G401 (cell line): ENCODE measurements at regions not wholly inside any gene's neighbourhood (a gene's known extent, or its start where the extent isn't known, plus 50 kb on each side); places are given as distances from the start of the nearest gene placed in this dataset.

Source experiments
- DNase-seq: peaks from one replicate; pipeline ENCODE4 v3.0.0-alpha.2; 2015; ENCODE audit warnings: low spot score
- in situ Hi-C: cut with HindIII; loops from 2 replicates; pipeline ENCODE4 v1.10.0; 2016; ENCODE audit warnings: low sequenced_read_pairs, mixed read lengths

DNA sequence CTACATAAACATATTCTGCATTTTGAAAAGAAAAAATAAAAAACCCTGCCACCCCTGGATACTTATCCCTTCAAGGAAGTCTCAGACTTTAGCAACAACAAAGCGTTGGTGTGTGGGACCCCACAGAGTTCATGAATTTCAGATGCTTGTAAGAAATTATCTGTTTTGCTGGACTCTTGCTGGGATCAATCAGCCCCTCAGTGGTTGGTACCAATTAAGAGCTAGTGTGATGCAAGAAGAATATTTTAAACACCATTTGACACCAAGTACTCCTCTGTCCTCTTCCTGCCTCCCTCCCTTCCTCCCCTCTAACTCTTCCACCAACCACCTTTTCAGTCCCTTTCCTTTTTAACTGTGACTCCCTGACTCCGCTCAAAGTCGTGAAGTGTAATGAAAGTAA, 51.5 kb downstream of the SST start:
- DNase-seq, result no peak
- in situ Hi-C loops, result no loop called here

DNA sequence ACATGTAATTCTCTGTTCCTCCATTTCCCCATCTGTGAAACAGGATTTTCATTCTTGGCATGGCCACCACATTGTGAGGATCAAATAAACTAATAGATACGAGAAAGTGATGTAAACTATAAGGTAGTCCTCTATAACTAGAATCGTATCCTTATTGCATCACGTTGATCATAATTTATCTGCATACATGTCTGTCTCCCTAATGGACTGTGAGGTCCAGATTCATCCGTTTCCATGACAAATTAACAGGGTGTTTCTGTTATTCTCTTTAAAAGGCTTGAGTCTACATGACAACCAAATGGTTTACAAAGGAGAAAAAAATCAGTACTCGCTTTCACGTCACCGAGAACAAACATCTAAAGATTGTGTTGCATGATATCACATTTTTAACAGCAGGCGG, 53.0 kb downstream of the SST start:
- no peak for DNase-seq
- in situ Hi-C loops, result no loop called here

DNA sequence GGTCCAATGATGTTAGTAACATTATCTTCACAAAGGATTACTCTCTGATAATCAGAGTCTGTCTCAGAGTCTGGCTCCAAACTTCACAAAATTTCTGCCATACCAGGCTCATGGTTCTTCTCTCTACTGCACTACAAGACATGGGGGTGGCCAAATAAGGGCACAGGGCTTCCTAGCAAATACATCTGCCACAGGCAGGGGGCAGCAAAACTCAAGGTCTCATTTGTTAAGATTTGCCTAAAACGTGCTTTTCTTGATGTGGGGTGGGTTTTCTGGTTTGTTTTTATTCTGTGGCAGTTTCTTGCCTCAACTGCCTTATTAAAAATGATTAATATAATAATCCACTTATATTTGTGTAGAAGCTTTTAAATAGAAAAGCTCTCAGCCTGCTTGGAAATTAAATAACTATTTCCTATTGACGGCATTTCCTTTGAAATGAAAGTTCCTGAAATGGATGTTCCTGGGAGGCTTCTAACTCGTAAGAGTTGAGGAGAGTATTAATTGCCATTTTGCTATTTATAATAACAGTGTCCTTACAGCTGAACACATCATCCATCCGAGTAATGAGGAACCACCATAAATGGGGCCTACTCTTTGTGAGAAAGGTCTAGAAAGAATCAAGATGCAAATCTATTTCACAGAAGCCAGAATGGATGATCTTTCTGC, 53.8 kb downstream of the SST start:
- peak; percentile 57 for DNase-seq
- in situ Hi-C loops, result no loop called here

DNA sequence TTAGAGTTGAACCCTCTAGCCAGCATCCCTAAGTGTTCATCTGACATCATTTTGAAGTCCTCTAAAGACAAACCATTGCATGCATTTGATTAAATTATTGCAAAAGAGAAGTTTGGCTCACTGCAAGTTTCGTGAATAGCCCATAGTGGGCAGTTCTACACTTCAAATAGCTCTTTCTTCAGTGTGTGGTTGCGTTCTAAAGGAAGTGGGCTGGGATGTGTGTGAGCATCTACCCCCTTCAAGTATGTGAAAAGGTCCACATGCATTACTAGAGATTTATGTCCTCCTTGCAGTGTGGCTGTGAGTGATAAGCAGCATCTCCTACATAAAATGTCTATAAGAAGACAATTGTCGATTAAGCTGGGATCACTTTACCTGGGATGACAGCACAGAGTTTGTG, 54.6 kb downstream of the SST start:
- DNase-seq, result no peak
- in situ Hi-C loops, result no loop called here

DNA sequence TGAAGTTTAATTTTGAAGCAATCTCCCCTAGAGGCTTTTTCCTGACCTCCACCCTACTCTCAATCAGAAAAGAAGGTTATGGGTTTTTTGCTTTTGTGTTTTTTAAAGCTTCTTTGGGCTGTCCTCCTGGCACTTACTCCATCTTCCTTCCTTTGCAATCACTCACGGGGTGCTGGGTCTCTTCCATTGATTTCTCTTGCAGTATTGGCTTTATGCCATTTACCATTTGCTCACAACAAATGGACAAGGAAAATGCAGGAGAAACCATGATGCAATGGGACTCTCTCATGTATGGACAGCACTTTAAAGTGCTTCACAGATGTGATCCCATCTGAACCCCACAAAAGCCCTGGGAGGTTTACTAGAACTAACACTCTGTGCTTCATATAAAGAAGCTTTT, 57.5 kb downstream of the SST start:
- in situ Hi-C loops, result no loop called here

DNA sequence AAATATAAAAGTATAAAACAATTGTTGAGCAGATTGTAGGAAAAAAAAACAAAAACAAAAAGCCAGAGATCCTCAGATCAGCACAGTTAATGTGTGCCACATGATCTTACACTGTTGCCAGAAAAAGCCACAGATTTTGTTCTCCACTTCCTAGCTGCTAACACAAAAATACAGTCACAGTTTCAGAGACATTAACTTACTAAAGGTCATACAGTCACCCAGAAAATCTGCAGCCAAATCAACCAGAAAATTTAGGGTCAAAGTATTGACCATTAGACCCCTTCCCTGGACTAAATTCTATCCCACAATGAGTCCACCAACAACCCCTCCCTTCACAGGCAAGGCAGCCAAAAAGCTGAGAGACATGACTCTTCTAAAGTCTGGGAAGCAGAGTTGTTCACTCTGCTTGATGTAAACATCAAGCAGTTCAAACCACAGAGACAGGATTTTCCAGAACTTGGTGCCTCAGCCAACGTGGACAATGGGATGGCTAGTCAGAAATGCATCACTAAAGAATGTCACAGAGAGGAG, 59.1 kb downstream of the SST start:
- in situ Hi-C loops, result no loop called here
- no peak for DNase-seq

More for the DNA sequence above, 57.5 kb downstream of the SST start:
- DNase-seq, result no peak

DNA sequence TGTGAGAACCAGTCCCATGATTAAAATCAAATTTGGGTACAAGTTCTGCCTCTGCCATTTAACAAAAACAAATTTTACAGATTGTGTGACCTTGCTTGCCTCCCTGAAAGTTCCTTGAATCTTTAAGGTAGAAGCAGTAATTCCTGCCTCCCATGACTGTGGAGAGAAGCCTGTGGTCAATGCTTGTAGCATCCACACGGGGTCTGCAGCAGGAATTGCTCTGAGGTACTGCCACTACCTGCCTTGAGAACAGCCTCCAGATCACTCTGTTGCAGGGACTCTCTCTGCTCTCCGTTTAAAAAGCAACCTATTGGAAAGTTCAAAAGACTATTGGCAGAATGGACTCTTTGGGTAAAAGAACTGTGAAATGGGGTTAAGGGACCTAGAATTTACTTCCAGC, 75.9 kb downstream of the SST start:
- in situ Hi-C loops, result no loop called here
- DNase-seq, result no peak

DNA sequence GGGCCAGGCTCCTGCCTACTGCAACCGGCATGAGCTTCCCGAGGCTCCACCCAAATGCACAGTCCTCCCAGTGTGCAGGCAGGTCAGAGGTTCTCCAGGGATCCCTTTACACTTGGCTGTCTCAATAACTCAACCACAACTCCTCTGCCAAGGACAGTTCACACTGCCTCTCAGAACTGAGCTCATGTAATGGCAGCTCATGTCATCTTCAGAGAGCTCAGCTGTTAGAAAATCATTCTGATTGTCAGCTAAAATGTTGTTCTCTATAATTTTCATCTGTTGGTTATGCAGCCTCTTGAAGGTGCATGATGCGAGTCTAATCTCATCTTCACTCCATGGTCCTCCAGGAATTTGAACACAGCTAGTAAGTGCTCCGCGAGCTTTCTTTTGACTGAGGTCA, 76.7 kb downstream of the SST start:
- DNase-seq, result no peak

DNA sequence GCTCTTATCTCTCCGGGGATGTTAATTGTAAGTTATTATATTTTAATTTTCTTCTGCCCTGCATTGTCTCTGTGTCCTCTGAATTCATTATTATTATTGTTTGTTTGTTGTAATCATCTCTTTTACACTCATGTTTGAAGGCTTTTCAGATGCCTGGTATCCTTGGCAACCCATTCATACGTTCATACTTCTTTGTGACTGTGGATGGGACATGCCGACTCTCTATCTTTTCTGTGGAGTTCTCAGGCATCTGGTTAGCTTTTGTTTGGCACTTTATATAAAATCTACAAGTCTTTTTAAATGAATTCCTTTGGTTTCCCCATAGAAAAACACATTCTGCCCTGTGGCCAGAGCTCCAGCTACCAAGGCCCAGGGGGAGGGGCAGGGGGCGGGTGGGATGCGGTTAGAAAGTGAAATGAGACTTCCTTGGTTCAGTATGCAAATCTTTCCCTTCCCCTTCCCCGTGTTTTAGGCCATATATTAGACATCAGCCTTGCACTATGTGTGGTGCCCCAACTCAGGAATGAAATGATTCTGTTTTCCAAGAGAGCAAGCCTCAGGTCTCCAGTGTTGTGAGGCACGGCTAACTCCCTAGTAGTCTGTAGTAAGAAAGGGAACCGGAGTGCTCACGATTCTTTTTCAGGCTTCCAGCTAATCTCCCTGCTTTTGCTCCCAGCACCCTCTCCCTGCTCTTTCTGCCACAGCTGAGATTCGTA, 79.2 kb downstream of the SST start:
- DNase-seq, result no peak
- in situ Hi-C loops, result no loop called here

More for the DNA sequence above, 76.7 kb downstream of the SST start:
- in situ Hi-C loops, result no loop called here

DNA sequence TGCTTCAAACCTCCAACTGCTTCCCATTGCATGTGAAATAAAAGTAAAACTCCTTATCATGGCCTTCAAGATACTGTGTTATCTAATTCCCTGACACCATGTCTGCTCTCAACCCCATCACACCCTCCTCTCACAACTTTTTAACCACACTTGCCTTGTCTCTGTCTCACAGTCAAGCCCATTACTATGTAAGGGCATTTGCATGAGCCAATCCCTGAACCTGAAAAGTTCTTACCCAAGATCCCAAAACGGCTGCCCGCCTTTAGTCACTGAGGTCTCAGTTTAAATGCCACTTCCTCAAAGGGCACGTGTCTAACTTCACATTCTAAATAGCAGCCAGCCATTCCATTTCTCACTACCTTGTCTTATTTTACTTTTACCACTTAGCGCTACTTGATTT, 83.1 kb downstream of the SST start:
- no peak for DNase-seq
- in situ Hi-C loops, result no loop called here

DNA sequence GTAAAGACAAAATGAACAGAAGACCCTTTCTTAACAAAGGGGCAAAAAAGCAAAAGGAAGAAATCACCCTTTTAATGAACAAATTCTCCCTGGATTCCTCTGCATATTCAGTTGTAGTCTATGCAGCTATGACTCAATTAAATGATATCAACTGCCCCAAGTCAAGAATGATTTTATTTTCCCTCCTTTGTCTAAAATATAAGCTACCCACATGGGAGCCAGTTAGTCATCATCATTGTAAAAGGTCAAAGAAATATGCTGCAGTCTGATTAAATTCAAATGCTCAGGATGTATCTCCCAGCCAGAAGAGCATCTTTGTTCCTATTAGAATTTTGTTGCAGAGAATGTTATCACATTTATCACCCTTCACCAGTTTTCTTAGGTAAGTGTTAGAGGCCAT, 84.0 kb downstream of the SST start:
- in situ Hi-C loops, result no loop called here

DNA sequence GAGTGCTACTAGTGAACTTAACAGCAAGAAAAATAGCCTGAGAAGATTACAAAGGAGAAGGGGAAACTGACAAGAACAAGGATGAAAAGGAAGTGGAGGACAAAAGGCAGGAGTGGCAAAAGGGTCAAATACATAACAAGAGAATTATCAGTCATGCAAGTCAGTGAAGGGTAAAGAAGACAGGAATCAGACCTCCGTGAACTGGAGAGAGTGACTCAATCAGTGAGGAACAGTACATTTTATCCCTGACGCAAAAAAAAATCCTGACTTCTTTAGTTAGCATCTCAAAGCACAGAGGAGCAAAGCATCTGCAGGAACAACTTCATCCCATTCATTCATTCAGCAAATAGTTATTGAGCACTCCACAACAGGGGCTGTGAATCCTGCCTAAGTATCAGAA, 97.8 kb downstream of the SST start:
- no peak for DNase-seq
- in situ Hi-C loops, result no loop called here

More for the DNA sequence above, 84.0 kb downstream of the SST start:
- DNase-seq, result no peak

DNA sequence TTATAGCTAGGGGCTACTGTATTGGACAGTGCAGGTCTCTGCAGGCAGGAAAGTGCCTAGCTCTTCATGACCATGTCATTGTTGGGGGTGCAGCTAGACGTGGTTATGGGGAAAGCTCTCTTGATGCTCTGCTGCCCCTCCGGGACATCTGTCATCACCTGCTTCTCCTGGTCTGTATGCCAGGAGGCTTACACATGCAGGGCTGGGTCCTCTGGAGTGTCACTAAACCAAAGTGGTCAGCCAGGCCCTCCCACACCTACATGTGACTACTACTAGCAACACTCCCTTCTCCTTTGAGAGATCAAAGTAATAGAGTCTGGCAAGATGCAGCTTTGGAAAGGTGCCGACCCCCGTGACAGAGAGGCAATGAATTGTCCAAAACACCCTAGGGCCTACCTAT, 98.5 kb downstream of the SST start:
- in situ Hi-C loops, result no loop called here
- DNase-seq, result no peak

DNA sequence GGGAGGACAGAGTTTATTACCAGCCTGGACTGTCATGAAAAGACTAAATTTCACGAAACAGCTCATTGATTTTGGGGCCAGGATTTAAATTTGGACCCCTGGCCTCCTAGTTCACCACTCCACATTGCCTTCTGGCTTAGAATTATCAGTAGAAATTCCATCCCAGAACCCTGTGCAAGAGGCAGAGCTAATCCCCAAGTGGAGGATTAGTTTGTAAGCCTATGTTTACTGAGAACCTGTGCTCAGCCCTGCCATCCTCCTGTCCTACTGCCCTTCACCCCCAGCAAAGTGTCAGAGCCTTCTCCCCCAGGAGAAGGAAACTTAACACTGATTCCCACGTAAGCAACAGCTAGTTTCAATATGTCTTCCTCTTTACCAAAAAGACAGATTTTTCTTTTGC, 99.4 kb downstream of the SST start:
- DNase-seq, result no peak
- in situ Hi-C loops, result no loop called here

DNA sequence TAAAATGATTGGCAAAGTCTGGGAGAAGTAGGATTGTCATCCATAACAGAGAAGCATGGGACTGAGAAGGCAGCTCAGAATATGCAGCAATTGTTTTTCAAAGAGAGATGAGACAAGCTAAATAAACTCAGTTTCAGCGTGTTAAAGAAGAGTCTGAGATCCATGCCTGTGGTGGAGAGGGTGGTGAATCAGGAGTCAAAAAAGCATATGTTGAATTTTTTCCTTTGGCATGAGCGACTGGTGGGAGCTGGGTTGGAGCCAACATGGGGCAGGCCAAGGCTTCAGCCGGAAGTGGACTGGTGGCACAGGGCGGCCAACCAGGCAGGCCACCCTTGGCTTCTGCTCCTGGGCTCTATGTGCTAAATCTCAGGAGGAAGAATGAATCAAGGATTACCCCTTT, 102.0 kb downstream of the SST start:
- no peak for DNase-seq
- in situ Hi-C loops, result no loop called here

DNA sequence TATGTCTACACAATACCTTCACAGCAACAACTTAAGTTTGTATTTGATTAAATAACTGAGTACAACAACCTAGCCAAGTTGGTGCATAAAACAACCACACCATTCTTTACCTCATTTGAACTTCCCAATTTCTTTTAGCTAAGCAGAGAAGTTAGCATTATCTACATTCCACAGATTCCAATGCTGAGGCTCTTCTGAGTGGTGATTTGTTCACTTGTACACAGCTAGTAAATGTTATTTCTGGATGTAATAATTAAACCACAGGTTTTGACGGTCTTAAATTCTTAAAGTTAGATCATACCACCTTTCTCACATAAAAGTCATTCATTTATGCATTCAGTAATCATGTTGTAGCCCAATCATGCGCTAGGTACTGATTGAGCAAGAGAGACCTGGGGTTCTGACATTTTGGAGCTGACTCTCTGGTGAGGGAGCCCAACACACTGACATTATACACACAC, 102.5 kb downstream of the SST start:
- in situ Hi-C loops, result no loop called here
- no peak for DNase-seq

DNA sequence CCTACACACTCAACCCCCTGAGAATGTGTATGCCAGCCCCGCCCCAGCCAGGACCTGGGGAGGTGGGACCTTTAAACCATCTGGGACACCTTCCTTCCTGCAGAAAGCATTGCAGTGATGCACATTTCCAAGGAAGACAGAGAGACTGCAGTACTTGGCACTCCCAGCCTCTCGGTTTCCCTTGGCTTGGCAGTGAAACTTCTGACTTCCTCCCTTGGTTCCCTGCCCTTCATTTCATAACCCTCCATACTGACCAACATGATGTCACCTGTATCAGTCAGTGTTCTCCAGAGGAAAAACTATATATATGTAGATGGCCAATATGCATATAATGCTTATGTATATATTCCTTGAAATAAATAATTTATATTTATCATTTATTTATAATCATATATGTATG, 103.2 kb downstream of the SST start:
- in situ Hi-C loops, result no loop called here
- DNase-seq, result no peak

DNA sequence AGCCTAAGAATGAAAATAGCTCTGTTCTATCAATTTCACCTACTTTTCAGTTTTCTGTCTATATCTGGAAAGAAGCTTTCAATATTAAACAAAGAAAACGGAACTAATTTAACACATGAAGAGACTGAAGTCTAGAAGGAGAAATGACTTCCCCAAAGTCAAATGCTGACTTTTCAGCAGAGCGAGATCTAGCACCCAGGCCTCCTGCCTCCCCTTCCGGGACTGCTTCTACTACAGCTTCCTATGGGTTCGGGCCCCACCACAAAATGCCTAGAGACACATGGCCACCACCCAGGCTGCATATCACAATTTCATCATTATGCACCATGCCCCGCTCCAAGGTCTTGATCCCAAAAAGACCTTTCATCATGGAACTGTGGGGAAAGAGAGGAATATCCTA, 104.5 kb downstream of the SST start:
- DNase-seq, result no peak
- in situ Hi-C loops, result no loop called here

DNA sequence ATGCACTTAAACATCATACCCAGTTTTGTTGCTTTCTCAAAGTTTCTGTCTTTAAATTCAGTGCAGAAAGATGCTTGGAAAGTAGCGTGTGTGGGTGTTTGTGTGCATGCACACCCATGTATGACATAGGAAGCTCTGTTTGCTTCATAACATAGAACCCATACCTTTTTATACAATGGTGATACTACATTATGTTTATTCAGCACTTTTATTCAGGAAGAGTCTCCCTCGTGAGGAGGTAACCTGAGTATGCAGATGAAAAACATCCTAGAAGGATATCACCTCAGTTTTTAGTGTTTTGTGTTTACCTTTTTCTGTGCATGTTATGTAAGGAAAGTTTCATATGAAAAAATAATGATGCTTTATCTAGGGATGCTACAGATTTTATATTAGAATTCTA, 111.2 kb downstream of the SST start:
- DNase-seq, result no peak
- in situ Hi-C loops, result no loop called here

DNA sequence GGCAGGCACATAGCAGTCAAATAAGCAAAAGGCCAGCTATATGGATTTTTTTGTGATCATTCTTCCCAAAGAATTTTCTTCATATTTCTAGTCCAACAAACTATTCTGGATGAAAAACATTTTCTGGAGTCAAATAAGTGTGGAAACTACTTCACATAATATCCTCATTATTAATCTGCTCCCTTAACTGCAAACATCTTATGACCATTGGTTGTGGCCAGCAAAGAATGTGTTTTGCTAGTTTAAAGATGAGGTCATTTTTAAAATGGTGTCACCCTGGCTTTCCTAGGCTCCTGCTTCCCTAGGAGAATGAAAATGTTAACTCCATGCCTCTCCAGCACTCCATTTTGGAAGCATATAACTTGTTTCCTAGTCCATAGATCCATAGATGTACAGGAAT, 118.8 kb downstream of the SST start:
- DNase-seq, result no peak
- in situ Hi-C loops, result no loop called here

DNA sequence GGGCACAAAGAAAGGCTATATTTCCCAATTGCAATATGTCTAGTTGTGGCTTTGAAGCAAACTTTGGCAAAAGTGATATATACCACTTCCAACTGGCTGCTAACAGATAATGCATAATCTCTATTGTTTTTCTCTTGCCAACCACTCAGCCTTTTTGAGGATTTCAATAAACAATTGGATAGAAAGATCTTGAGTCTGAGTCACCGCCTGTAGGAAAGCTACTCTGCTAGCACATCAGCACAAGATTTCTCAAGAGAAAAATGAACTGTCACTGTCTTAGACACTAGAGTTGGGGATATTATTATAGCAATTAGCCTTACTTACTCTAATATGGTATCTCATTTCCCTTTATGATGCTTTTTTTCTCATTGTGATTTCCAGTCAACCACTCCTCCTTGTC, 119.7 kb downstream of the SST start:
- DNase-seq, result no peak
- in situ Hi-C loops, result no loop called here
